ENCODE measurements at regions not wholly inside any gene's neighbourhood (a gene's known extent, or its start where the extent isn't known, plus 50 kb on each side); places are given as distances from the start of the nearest gene placed in this dataset.

GRCh38 chr2:198405311-198405710 lies 600.9 kb downstream of the PLCL1 start:
- DNase-seq (ENCODE audit: low read depth) = no peak

- no peak for DNase-seq (ENCODE audit: low read depth)
Observed at GRCh38 chr2:198401644-198402043, 597.3 kb downstream of the PLCL1 start.

- no peak for DNase-seq (ENCODE audit: low read depth)
Observed at GRCh38 chr2:198400999-198401398, 596.6 kb downstream of the PLCL1 start.

GRCh38 chr2:198394208-198394607 lies 589.8 kb downstream of the PLCL1 start:
- no peak for DNase-seq (ENCODE audit: low read depth)

- DNase-seq (ENCODE audit: low read depth) = no peak
Observed at GRCh38 chr2:198390670-198391069, 586.3 kb downstream of the PLCL1 start.

GRCh38 chr2:198387677-198388076 lies 583.3 kb downstream of the PLCL1 start:
- DNase-seq (ENCODE audit: low read depth) = no peak

GRCh38 chr2:198385856-198386255 lies 581.5 kb downstream of the PLCL1 start:
- no peak for DNase-seq (ENCODE audit: low read depth)

GRCh38 chr2:198385326-198385725 lies 580.9 kb downstream of the PLCL1 start:
- no peak for DNase-seq (ENCODE audit: low read depth)

GRCh38 chr2:198383392-198383791 lies 579.0 kb downstream of the PLCL1 start:
- DNase-seq (ENCODE audit: low read depth) = no peak

GRCh38 chr2:198382811-198383210 lies 578.4 kb downstream of the PLCL1 start:
- no peak for DNase-seq (ENCODE audit: low read depth)

- no peak for DNase-seq (ENCODE audit: low read depth)
Observed at GRCh38 chr2:198376677-198377076, 572.3 kb downstream of the PLCL1 start.

- no peak for DNase-seq (ENCODE audit: low read depth)
Observed at GRCh38 chr2:198375083-198375410, 570.7 kb downstream of the PLCL1 start.

- DNase-seq (ENCODE audit: low read depth) = peak; percentile 38
Observed at GRCh38 chr2:198374375-198375082, 570.1 kb downstream of the PLCL1 start.

GRCh38 chr2:198371921-198372543 lies 567.6 kb downstream of the PLCL1 start:
- no peak for DNase-seq (ENCODE audit: low read depth)

- no peak for DNase-seq (ENCODE audit: low read depth)
Observed at GRCh38 chr2:198371329-198371728, 566.9 kb downstream of the PLCL1 start.

GRCh38 chr2:198368089-198368488 lies 563.7 kb downstream of the PLCL1 start:
- DNase-seq (ENCODE audit: low read depth) = no peak

- DNase-seq (ENCODE audit: low read depth) = no peak
Observed at GRCh38 chr2:198362740-198363139, 558.3 kb downstream of the PLCL1 start.

- no peak for DNase-seq (ENCODE audit: low read depth)
Observed at GRCh38 chr2:198359308-198359707, 554.9 kb downstream of the PLCL1 start.

GRCh38 chr2:198356157-198356556 lies 551.8 kb downstream of the PLCL1 start:
- no peak for DNase-seq (ENCODE audit: low read depth)

- DNase-seq (ENCODE audit: low read depth) = no peak
Observed at GRCh38 chr2:198351647-198352046, 547.3 kb downstream of the PLCL1 start.

GRCh38 chr2:198347946-198348345 lies 543.6 kb downstream of the PLCL1 start:
- no peak for DNase-seq (ENCODE audit: low read depth)

- no peak for DNase-seq (ENCODE audit: low read depth)
Observed at GRCh38 chr2:198347349-198347748, 543.0 kb downstream of the PLCL1 start.

- no peak for DNase-seq (ENCODE audit: low read depth)
Observed at GRCh38 chr2:198343471-198343870, 539.1 kb downstream of the PLCL1 start.

GRCh38 chr2:198340846-198341245 lies 536.5 kb downstream of the PLCL1 start:
- no peak for DNase-seq (ENCODE audit: low read depth)

Data from HS-5 (cell line).